ENCODE measurements at regions not wholly inside any gene's neighbourhood (a gene's known extent, or its start where the extent isn't known, plus 50 kb on each side); places are given as distances from the start of the nearest gene placed in this dataset.

DNA sequence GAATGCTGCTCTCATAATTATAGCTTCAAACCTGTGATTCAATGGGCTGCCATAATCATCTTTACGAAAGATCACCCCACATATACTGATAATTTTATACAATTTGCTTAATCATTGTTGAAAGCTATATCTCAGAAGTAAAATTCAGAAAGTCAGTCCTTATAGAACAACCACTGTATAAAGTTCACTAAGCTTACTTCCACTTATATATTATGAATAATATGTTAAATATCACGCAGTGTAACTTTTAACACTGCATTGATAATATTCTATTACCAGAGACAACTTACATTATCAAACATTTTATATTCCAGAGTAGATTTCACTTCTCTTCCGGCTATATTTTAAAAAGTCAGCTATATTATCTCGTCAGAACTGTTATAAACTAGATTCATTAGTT, 550.1 kb upstream of the PCDH20 start:
- TF ChIP-seq CTCF (IDR thresholded peaks at IDR 0.05; ENCODE audit: low read depth, low read length) = no peak
- no peaks in the 10 kb centered on the region for H3K9me3 ChIP-seq (ENCODE audit: severe bottlenecking)
- DNase-seq = no peak
- H3K4me3 ChIP-seq (ENCODE audit: low read depth, low read length) = no peak overlapping the region
- no peaks in the 10 kb centered on the region for H3K27me3 ChIP-seq (ENCODE audit: insufficient read depth, low read depth, severe bottlenecking)
- H3K36me3 ChIP-seq = no peaks in the 10 kb centered on the region
- no peak overlapping the region for H3K27ac ChIP-seq

DNA sequence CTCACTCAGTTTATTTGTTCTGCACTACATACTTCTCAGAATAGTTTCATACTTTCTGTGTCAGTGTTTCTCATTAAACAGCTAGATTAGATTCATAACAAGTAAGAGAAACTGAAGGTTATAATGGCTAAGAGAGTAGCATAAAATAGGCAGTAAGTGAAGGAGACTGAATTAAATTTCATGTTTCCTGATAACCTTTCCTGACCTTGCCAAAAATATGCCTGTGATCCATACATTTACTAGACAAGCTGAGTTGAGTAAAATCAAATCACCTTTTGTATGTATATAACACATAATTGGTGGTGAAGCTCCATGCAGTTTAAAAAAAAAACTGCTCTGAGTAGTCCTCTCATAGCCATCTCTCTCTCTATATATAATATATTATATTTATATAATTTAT, 545.3 kb upstream of the PCDH20 start:
- no peak for DNase-seq

GRCh38 chr13:61954092-61954491, 538.4 kb upstream of the PCDH20 start:
- H3K27me3 ChIP-seq (ENCODE audit: insufficient read depth, low read depth, severe bottlenecking) = no peaks in the 10 kb centered on the region
- H3K4me3 ChIP-seq (ENCODE audit: low read depth, low read length) = no peak overlapping the region
- no peak for TF ChIP-seq CTCF (IDR thresholded peaks at IDR 0.05; ENCODE audit: low read depth, low read length)
- no peaks in the 10 kb centered on the region for H3K9me3 ChIP-seq (ENCODE audit: severe bottlenecking)
- DNase-seq = no peak
- H3K36me3 ChIP-seq = no peaks in the 10 kb centered on the region
- no peak overlapping the region for H3K27ac ChIP-seq

More for the DNA sequence above, 545.3 kb upstream of the PCDH20 start:
- Histone ChIP-seq H3K27me3 (ENCODE audit: insufficient read depth, low read depth, severe bottlenecking) (no peaks in the 10 kb centered on the region), H3K4me3 (ENCODE audit: low read depth, low read length) (no peak overlapping the region), H3K27ac (no peak overlapping the region), H3K36me3 (no peaks in the 10 kb centered on the region), H3K9me3 (ENCODE audit: severe bottlenecking) (no peaks in the 10 kb centered on the region)
- TF ChIP-seq CTCF (IDR thresholded peaks at IDR 0.05; ENCODE audit: low read depth, low read length) = no peak

- no peaks in the 10 kb centered on the region for H3K9me3 ChIP-seq (ENCODE audit: severe bottlenecking)
- TF ChIP-seq CTCF (IDR thresholded peaks at IDR 0.05; ENCODE audit: low read depth, low read length) = no peak
- no peaks in the 10 kb centered on the region for H3K27me3 ChIP-seq (ENCODE audit: insufficient read depth, low read depth, severe bottlenecking)
- DNase-seq = no peak
- no peak overlapping the region for H3K4me3 ChIP-seq (ENCODE audit: low read depth, low read length)
- H3K36me3 ChIP-seq = no peaks in the 10 kb centered on the region
- no peak overlapping the region for H3K27ac ChIP-seq
These were observed 535.2 kb upstream of the PCDH20 start for GRCh38 chr13:61950828-61951227.

DNA sequence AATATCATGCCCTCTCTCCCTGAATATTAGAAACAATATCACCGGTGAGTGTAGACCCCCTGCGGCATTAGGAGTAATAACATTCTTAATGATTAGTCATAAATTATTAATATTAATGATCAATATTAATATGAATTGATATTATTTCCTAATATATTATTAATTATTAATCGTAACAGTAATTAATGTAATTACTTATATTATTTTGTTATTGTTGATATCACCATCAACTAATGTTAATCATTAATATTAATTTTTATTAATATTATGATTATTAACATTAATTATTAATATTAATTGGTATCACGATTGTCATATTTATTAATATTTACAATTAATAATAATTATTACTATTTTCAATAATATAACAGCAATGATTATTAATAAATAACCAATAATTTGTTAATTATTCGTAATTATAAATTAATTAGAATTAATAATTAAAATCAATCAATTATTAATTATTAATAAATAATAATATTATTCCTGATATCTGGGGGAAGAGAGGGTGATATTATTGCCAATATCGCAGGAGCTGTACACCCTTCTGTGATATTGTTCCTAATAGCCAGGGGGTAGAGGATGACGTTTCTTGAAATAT, 528.8 kb upstream of the PCDH20 start:
- no peak for TF ChIP-seq CTCF (IDR thresholded peaks at IDR 0.05; ENCODE audit: low read depth, low read length)

GRCh38 chr13:61935710-61936109, 520.1 kb upstream of the PCDH20 start:
- Histone ChIP-seq H3K27me3 (ENCODE audit: insufficient read depth, low read depth, severe bottlenecking) (no peaks in the 10 kb centered on the region), H3K4me3 (ENCODE audit: low read depth, low read length) (no peak overlapping the region), H3K9me3 (ENCODE audit: severe bottlenecking) (no peaks in the 10 kb centered on the region), H3K27ac (no peak overlapping the region), H3K36me3 (no peaks in the 10 kb centered on the region)
- no peak for DNase-seq
- no peak for TF ChIP-seq CTCF (IDR thresholded peaks at IDR 0.05; ENCODE audit: low read depth, low read length)

More for the DNA sequence above, 528.8 kb upstream of the PCDH20 start:
- Histone ChIP-seq H3K36me3 (no peaks in the 10 kb centered on the region), H3K9me3 (ENCODE audit: severe bottlenecking) (no peaks in the 10 kb centered on the region), H3K4me3 (ENCODE audit: low read depth, low read length) (no peak overlapping the region), H3K27ac (no peak overlapping the region), H3K27me3 (ENCODE audit: insufficient read depth, low read depth, severe bottlenecking) (no peaks in the 10 kb centered on the region)
- no peak for DNase-seq
